CD4-positive, alpha-beta T cell treated with Interleukin-17A for 1 hour (primary cell): ENCODE measurements at regions not wholly inside any gene's neighbourhood (a gene's known extent, or its start where the extent isn't known, plus 50 kb on each side); places are given as distances from the start of the nearest gene placed in this dataset.

ENCODE experiments used
- DNase-seq: peaks from one replicate; pipeline ENCODE4 v3.0.0-alpha.2; 2020

DNA sequence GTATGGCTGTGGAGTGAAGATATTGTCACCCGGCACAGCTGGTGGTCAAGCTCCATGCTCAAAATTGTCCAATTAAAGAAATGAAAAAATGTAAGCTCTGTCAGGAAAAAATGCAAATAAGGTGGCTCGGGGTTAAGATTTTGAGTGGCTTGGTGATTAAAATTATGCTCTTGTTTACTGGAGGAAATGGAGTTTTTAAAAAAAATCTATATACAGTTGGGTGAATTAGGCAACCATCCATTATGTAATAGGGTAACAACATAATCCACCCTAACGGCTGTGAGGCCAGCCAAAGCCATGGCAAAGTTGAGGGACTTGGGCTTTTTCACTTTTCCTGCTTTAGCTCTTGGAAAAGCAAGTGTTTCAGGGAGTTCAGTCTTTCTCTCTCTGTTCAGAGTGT lies 260.8 kb upstream of the HABP2 start:
- no peak for DNase-seq

DNA sequence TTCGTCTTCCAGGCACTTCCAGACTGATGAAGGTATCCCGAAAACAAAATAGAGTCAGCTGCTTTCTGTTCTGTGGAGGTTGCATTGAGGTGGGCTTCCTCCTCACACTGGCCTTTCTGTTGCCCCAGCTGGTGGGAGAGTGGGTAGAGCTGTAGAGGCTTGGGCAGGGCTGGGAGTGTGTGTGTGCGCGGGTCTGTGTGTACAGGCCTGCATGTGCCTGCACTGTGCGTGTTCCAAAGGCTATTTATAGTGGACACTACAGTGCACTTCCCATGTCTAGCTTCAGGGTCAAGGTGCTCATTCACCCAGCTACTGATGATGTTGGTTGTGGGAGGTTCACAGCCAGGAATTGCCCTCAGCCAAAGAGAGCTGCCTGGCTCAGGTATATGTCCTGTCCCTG lies 260.1 kb upstream of the HABP2 start:
- no peak for DNase-seq

DNA sequence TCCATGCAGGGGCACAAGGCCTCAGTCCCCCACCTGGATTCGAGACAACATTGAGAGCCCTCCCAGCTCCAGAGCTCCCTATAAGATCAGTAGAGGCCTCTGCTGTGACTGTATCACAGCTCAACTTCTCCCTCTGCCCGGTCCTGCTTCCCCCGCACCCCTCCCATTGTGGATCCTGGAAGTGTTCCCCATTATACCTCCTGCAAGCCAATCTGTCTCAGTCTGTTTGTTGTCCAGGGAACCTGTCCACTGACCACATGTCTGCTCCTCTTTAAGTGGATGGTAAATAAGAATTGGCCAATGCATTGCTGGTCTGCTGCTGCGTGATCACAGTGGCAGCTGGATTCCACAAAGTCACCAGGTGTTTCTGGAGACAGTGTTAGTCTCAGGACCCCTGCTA lies 259.7 kb upstream of the HABP2 start:
- DNase-seq, result no peak

DNA sequence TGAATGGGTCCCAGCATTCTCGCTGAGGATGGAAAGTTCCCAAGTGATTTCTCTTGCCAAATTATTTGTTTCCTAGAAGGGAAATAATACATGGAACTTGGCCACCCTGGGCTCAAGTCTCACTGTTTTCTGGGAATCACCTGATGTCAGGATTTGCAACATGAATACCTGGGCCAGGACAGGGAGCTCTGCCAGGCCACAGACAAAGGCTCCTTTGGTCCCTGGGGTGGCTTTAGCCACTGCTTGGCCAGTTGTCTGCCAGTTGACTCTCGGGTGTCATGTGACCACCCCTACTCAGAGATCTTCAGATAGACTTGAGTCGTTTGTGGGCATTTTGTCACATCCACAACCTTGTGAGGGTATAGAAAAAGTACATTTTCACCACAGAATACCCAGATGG lies 258.0 kb upstream of the HABP2 start:
- DNase-seq, result no peak

DNA sequence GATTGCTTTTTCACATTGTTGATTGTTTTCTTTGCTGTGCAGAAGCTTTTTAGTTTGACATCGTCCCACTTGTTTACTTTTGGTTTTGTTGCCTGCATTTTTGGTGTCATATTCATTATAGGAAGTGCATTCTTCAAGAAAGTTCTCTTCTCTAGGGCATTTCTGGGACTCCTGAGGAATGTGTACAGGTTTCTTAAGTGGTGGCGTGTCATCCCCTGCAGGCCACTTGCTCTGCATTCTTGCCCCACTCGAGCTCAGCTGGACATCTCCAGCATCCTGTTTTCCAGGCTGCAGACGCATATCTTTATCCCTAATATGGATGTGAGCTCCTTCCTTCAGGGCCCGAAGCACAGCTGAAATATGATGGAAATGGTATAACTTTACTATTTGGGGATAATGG lies 255.6 kb upstream of the HABP2 start:
- no peak for DNase-seq

DNA sequence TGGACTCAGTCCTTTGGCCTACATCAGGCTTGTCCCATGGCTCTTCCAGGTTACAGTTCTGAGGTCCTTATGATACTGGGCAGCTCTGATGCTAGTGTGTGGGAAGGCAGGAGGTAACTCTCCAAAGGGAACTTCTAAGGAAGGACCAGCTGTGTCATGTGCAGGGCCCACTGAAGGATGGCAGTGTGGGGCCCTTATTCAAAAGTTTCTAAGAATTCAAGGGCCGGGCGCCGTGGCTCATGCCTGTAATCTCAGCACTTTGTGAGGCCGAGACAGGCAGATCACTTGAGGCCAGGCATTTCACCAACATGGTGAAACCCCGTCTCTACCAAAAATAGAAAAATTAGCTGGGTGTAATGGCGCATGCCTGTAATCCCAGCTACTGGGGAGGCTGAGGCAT lies 254.2 kb upstream of the HABP2 start:
- DNase-seq, result no peak

DNA sequence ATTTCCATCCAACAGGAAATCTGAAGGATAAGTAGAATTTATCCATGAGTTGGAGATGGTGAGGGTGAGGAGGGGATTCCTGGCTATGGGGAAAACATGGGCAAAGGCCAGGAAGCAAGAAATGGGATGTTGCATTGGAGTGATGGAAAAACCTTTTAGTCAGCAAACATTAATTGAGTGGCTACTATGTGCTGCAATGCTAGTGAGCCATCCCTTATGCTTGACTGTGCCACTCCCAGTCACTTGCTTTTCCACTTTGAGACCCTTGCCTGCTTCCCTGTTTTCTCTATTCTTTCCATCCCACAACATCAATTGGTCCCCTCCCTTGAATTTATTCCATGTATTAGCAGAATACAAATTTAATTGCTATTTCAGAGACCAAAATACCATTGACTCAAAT lies 252.7 kb upstream of the HABP2 start:
- DNase-seq, result no peak

DNA sequence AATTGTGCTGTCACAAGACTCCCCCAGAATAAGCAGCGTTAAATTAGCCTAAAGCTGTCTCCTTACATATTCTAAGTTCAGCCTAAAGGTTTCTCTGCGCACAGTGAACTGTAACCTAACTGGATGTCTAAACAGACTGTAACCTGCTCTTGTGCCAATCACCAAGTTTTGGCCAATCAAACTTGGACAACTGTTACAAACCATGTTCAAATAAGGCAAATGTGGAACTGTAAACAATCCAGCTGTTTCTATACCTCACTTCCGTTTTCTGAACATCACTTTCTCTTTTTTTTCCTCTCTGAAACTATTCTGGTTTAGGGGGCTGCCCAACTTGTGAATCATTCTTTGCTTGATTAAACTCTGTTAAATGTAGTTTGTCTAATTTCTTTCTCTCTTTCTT lies 252.2 kb upstream of the HABP2 start:
- DNase-seq, result peak; percentile 15

DNA sequence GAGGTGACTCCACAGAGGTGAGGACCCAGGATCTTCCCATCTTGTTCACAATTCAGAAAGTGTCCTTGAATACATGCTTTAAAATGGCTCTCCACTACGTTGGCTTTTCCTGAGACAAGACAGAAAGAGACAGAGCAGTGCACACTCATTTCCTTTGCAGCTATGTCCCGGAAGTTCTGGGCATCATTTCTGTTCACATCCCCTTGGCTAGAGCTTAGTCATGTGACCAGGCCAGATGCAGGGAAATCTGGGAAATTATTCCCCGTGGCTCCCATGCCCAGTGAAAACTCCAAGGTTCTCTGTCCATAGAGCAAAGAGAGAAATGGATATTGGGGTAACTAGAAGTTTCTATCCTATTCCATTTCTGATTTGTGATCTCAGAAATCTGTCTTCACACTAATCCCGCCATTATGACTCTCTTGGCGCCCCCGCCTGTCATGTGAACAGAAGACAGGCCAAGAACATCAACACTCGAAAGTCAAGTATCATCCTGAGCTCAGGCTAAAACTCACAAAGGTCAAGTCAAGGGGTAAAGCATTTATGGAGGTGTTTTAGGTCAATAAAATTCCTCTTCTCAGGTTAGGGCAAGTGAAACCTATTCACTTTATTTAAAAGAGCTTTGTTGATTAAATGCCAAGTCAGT lies 251.4 kb upstream of the HABP2 start:
- DNase-seq, result no peak

DNA sequence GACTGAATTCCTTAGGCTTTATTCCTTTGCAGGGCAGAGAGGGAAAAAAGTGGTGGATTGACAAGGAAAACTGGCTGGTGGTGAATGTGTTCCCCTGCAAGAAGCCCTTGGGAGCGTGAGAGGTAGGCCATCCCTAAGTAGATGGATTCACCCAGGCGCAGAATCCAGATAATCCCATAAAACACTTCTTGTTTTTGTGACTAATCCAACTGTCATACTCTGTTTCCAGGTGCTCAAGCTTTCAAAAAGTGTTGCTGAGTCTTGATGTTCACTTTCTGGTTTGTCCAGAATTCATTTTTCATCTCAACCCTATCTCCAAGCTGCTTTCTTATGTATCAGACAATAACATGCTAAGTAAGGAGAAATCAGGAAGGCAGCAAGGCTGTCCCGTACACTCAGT lies 250.8 kb upstream of the HABP2 start:
- DNase-seq, result no peak

DNA sequence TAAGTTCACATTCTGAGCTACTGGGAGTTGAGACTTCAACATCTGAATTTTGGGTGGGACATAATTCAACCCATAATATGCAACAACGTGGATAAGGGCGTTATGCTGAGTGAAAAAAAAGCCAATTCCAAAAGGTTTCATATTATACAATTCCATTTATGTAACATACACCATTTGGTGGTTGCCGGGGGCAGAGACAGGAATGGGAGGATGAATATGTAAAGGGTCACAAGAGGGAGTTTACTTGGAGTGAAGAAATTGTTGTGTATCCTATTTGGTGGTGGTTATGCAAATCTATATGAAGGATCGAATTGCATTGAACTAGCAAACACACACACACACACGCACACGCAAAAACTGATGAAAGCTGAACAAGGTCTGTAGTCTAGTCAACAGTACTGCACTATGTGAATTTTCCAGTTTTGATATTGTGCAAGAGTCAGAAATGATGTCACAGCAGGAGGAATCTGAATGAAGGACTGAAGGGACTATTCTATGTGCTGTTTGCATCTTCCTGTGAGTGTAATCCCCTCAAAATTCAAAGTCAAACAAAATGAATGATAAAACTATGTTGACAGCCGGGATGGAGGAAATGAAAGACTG lies 249.2 kb upstream of the HABP2 start:
- no peak for DNase-seq

DNA sequence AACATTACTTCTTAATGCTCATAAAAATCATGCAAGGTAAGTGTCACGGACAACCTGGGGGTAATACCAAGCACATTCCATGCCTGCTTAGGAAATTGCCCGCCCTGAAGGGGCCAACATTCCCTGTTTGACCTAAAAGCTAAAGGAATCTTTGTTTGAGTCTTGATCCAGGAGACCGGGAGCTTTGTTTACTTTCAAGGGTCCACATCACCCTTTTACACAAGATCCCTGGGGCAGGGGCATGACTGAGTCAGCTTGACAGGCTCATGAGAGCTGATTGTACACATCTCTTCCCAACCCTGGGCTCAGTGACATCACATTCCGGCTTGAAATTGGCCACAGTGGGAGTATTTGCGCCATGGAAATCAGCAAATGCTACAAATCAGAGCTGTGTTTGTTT lies 248.1 kb upstream of the HABP2 start:
- no peak for DNase-seq

DNA sequence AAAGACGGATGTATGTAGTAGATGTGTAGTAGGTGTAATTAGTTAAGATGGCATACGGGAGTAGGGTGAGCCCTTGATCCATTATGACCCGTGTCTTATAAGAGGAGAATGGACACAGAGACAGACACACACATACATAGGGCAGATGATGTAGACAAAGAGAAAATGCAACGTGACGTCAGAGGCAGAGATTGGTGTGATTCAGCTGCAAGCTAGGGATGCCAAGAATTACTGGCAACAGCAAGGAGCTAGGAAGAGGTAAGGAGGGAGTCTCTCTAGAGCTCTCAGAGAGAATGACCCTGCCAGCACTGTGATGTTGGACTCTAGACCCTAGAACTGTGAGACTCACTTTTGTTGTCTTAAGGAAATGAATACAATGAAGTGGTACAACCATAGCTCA lies 247.0 kb upstream of the HABP2 start:
- DNase-seq, result no peak

DNA sequence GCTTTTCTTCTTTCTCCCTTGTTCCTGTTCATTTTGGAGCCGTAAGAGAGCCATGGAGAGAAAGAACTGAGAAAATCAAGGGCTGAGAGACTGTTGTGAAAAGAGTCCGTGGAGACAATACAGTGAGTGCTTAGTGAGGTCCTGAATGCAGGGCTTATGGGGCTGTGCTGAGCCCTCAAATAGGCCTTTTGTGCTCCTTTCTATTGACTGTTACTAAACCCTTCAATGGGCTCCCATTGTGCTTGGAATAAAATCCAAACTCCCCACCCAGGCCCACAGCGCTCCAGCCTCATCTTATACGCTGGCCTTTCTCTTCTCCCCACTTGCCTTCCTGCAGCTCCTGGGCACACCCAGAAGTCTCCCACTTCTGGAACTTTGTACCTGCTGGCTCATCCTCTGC lies 243.1 kb upstream of the HABP2 start:
- no peak for DNase-seq

DNA sequence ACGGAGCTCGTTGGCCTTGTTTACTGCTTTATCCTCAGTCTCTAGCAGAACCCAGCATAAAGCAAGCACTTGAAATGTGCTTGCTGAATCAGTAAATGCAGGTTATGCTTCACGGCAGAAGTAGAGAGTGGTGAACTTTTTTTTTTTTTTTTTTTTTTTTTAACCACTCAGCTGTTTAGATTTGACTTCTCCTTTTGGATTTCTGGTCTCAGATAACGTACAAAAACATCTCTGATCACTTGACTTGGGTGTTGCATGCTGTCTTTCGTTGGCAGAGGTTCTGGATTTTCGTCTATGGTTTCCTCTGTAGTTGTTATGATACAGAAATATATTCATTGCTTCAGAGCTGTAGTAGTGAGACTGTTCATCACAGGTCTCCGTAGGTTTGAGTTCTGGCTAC lies 242.5 kb upstream of the HABP2 start:
- no peak for DNase-seq

DNA sequence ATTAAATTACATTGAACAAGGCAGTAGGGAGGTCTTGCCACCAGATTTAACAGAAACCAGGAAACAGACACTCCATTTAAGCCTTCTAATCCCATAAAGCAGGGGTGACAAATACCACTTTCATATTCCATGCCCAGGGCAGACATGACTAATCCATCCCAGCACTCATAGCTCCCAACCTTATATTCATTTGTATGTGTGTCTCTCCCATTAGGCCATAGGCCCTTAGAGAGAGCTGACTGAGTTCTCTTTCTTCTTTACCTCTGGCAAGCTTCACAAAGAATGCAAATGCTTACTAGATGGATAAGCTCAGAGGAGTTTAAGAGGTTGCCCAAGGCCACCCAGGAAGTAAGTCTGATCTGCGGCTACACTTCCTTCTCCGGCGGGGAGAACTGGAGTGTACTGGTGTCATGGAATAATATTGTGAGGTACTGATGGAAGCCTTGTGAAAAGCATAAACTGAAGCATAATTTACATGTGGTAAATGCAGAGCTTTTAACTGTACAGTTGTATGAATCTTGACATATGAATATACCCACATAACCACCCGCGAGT lies 239.7 kb upstream of the HABP2 start:
- DNase-seq, result no peak

DNA sequence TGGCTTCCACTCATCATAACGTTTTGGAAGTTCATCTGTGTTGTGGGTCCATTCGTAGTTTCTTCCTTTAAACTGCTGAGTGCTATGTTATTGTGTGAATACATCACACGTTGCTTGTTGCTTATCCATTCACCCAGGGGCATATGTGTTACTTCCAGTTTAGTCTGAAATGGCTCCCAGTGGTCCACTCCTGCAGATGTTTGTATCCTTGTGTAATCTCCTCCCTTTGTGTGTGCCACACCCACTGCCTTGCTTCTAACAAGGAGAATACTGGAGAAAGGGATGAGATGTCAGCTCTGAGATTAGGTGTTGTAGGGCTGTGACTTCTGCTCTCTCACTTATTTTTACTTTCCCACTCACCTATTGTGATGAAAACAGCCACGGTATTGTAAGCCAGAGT lies 239.1 kb upstream of the HABP2 start:
- no peak for DNase-seq

DNA sequence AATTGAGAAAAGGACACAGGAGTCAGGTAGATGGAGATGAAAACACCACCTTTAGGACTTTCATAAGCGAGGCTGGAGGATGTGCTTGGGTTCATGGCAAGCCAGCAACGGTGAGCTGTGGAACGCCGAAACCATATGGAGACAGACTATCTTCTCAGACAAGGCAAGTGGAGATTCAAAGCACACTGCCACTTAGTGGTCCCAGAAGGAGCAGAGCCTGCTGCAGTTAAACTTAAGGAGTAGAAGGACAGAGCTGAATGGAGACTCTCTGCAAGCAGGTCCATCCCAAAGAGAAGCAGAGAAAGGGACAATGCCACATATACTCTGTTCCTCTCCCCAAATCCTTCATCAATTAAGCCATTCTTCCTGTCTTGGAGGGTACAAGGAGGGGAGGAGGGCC lies 236.3 kb upstream of the HABP2 start:
- no peak for DNase-seq

DNA sequence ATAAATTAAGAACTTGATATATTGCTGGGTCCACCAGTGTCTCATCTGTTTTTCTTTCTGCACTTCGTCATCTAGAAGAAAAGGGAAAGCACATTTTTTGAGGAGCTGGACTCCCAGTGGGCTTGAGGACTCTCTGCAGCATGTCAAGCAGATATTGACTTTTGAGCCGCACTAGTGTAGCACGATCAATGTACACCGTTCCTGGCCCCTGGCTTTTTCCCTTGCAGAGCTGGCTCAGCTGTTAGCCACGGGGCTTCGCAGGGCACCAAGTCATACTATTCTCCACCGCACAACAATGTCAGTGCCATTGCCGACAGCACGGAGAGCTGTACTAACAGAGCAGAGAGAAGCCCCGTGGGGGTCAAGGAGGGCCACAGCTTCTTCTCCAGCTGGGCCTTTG lies 235.4 kb upstream of the HABP2 start:
- no peak for DNase-seq

DNA sequence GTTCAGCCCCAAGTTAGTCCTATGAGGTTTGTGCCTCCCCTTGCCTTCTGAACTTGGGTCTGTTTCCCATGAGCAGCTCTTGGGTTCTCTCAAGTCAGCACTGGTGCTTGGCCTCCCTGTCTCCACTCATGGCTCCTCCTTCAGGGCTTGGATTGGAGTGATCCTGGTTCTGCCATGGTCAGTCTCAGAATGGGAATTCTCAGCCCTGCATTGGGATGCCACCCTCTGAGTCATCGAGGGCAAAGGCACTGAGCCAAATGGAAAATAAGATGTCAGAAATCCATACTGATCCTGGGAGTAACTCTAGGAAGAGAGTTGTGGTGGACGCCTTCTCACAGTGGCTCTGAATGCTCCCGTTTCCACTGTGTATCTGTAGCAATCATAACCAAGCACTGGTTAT lies 233.4 kb upstream of the HABP2 start:
- DNase-seq, result no peak

DNA sequence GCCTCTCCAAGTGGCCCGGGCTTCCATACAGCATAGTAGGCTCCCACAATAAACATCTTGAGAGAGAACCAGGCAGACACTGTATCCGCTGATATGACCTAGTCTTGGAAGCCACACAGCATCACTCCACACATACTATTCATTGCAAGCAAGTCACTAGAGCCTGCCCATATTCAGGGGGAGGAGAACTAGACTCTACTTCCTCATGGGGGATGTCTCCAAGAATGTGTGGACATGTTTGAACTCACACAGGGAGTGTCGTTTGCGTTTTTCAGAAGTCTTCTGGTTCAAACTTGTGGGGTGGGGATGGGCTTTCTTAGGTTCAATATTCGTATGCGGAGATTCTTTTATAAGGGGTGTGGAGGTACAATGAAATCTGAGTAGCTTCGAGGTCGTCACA lies 232.6 kb upstream of the HABP2 start:
- no peak for DNase-seq

DNA sequence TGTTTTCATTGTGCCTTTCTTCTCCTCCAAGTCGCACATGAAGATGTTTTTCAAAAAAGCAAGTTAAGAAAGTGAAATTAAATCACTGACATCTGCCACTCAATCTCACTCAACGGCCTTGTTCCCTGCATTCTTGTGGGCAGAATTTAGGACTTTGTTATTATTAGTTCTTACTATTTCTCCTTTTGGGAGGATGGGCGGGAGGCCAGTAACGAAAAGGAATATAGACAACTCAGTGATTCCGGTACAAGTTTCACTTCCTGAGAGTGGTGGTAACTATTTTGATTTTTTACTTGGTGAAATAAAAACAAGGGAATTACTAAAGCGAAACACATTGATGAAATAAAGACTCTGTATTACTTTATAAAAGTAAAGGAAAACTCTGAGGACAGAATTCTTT lies 231.9 kb upstream of the HABP2 start:
- no peak for DNase-seq

DNA sequence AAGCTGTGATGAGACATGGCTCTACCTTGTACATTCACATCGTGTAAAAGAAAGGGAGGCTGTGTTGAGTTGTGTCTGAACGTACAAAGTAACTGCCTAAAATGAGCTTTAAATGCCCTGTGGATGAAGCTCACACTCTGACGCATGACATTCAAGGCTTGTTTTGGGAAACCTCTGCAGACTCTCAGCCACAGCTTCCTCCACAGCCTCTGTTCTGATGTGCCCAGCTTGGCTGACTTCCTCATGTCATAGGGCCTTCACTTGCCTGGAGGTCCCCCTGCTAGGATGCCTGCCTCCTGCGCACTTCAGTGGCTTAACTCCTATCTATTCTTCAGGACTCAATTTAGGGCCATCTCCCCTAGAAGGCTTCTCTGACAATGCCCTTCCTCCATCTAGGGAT lies 230.0 kb upstream of the HABP2 start:
- peak; percentile 23 for DNase-seq

DNA sequence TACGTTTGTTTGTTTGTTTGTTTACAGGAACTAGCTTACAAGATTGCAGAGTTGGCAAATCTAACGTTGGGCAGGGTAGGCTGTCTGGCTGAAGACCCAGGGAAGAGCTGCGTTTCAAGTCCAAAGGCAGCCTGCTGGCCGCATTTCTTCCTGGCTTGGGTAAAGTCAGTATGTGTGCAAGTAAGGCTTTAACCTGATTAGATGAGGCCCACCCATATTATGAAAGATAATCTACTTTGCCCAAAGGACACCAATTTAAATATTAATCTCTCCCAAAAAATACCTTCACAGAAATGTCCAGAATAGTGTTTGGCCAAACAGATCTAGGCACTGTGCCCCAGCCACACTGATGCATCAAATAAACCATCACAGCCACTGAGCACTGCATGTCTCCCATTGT lies 228.9 kb upstream of the HABP2 start:
- no peak for DNase-seq
